HAP-1 (cell line): ENCODE measurements at regions not wholly inside any gene's neighbourhood (a gene's known extent, or its start where the extent isn't known, plus 50 kb on each side); places are given as distances from the start of the nearest gene placed in this dataset.
"Not testable (repeated sequence)": the region's sequence is repeated elsewhere in the genome, so short reads cannot be mapped to it uniquely, and the experiment has no call there.

ENCODE experiments used
- DNase-seq, 2 experiments: peaks; one replicate each; pipeline ENCODE4 v3.0.0-alpha.2; 2016 to 2020; ENCODE audit warnings: low spot score in 2 of 2
- H3K27me3 ChIP-seq: fragments of 250-450 bp; sonication (Bioruptor Pico); 2 replicates; pipeline ENCODE4 v1.5.1; 2020; ENCODE audit warnings: low read depth, mild to moderate bottlenecking, moderate library complexity
- H3K36me3 ChIP-seq: fragments of 250-450 bp; sonication (Bioruptor Pico); replicated peaks from 2 replicates; pipeline ENCODE4 v1.5.1; 2020; ENCODE audit warnings: mild to moderate bottlenecking
- H3K4me1 ChIP-seq: fragments of 250-450 bp; sonication (Bioruptor Pico); 2 replicates; pipeline ENCODE4 v1.5.1; 2020; ENCODE audit warnings: mild to moderate bottlenecking
- H3K4me3 ChIP-seq: fragments of 250-450 bp; sonication (Bioruptor Pico); 2 replicates; pipeline ENCODE4 v1.5.1; 2020; ENCODE audit warnings: mild to moderate bottlenecking, moderate library complexity
- H3K9me3 ChIP-seq: fragments of 250-450 bp; sonication (Bioruptor Pico); 2 replicates; pipeline ENCODE4 v1.5.1; 2020; ENCODE audit warnings: mild to moderate bottlenecking, moderate library complexity
- in situ Hi-C: fragments of 300-500 bp; cut with MboI; formaldehyde crosslinking; loops from 3 replicates; pipeline ENCODE4 v1.14.3; 2020; ENCODE audit warnings: low sequenced_read_pairs, inconsistent platforms, mixed read lengths

DNA sequence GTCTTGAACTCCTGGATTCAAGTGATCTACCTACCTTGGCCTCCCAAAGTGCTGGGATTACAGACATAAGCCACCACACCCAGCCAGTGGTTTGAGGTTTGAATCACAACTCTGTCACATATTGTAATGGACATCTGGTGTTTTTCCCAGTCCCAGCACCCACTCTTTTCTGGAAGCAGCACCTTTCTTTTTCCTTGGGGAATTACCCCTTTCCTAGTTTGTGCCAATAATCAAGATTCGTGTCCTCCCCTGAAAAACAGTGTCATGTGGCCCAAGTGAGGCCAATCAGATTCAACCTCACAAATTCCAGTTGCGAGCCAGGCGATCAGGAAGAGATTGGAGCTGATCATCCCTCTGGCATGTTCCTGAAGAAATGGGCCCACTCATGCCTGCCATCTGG is 71.7 kb upstream of the SGK1 start:
- DNase-seq, result no peak
- H3K9me3 ChIP-seq, result no peaks in the 10 kb centered on the region
- in situ Hi-C loops, result no loop called here

DNA sequence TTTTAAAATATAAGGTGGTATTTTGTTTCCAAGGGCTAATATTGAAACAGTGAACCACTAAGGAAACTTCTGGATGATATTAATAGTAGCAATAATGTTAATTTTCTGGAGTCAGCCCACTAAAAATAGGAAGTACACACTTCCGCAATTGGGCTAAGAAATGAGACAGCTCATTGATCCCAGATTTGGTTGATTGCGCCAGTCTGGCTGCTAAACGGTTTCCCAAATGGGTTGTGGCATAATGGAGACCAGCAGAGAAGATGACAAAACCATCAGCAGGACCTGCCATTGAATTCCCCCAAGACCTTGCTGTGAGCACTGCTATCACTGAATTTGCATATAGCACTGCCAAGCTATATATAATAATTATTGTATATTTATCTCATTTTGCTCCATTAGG is 71.2 kb upstream of the SGK1 start:
- Histone ChIP-seq H3K4me1 (peaks cover 9% of the 10 kb centered on the region), H3K9me3 (no peaks in the 10 kb centered on the region), H3K4me3 (no peak overlapping the region), H3K27me3 (no peaks in the 10 kb centered on the region), H3K36me3 (no peaks in the 10 kb centered on the region)
- DNase-seq, result no peak
- in situ Hi-C loops, result no loop called here

More for the DNA sequence above, 71.7 kb upstream of the SGK1 start:
- Histone ChIP-seq H3K27me3 (no peaks in the 10 kb centered on the region), H3K36me3 (no peaks in the 10 kb centered on the region), H3K4me1 (peaks cover 9% of the 10 kb centered on the region), H3K4me3 (no peak overlapping the region)

DNA sequence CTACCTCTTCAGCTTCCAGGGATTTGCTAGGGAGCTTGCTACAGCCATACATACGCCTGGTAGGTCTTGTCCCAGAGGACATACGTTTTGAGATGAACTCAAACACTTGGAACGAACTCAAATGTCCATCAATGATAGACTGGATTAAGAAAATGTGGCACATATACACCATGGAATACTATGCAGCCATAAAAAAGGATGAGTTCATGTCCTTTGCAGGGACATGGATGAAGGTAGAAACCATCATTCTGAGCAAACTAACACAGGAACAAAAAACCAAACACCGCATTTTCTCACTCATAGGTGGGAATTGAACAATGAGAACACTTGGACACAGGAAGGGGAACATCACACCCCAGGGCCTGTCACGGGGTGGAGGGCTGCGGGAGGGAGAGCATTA is 68.6 kb upstream of the SGK1 start:
- H3K4me1 ChIP-seq, H3K27me3 ChIP-seq, DNase-seq, in situ Hi-C loops, H3K36me3 ChIP-seq, H3K4me3 ChIP-seq, H3K9me3 ChIP-seq: not testable (repeated sequence)

DNA sequence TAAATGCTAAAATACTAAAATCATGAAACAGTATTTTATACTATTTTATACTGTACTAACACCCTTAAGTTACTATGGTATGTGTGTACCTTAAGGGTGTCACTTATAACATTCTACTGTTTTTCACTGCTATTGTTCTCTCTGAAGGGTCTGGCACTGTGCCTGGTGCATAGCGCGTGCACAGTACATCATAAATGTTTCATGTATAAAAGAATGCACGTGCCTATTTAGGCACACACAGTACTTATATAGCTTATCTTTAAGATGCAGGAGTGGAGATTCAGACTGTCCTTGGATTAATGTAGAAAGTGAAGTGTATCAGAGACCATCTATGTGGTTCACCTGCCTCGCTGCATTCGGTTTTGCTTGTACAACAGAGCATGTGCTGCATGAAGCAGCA is 64.0 kb upstream of the SGK1 start:
- DNase-seq, result peak; percentile 16 to 48
- H3K4me1 ChIP-seq, result peaks cover 8% of the 10 kb centered on the region; the same call in 1 of the 2 replicates
- H3K4me3 ChIP-seq, result no peak overlapping the region
- no peaks in the 10 kb centered on the region for H3K9me3 ChIP-seq
- in situ Hi-C loops, result no loop called here
- H3K27me3 ChIP-seq, result no peaks in the 10 kb centered on the region
- no peaks in the 10 kb centered on the region for H3K36me3 ChIP-seq

DNA sequence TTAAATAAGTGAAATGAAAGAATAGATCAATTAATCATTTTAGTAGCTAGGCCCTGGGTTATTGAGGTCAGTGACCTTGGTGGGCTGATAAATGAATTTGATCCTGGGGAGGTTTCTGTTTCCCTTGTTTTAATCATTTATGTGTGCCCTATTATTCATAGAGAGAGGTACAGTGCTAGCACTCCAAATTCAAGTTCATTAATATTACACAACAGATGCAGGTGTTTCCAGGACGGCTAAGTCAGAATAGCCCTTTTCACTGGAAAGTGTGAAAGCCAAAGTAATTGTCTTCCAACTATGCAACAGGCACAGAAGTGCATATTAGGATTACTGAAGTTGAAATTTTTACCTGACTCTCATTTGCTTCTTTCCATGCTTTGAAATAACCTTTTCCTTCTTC is 61.7 kb upstream of the SGK1 start:
- H3K9me3 ChIP-seq, result no peaks in the 10 kb centered on the region
- no peak for DNase-seq
- in situ Hi-C loops, result no loop called here

DNA sequence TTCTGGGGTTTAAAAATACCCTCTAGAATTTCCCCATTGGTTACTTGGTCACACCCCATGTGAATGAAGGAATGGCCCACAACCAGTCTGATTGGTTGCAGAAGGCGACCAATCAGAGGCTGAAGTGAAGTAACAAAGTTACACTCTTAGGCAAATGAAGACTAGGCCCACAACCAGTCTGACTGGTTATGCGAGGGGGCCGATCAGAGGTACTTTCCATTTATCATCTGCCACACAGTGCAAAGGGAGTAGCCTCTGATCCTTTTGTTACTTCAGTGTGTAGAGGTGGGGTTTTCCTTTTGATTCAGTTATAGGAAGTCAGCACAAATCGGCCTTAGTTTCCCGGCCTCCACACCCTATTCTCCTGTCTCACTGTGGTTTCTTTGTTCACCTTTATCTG is 61.2 kb upstream of the SGK1 start:
- in situ Hi-C loops, result no loop called here
- H3K9me3 ChIP-seq, result no peaks in the 10 kb centered on the region
- H3K36me3 ChIP-seq, result no peaks in the 10 kb centered on the region
- no peak overlapping the region for H3K4me3 ChIP-seq
- H3K27me3 ChIP-seq, result no peaks in the 10 kb centered on the region
- H3K4me1 ChIP-seq, result peaks cover 8% of the 10 kb centered on the region; the same call in 1 of the 2 replicates
- DNase-seq, result peak in 1 of 2 experiments; percentile 16

More for the DNA sequence above, 61.7 kb upstream of the SGK1 start:
- Histone ChIP-seq H3K27me3 (no peaks in the 10 kb centered on the region), H3K4me3 (no peak overlapping the region), H3K36me3 (no peaks in the 10 kb centered on the region), H3K4me1 (peaks cover 8% of the 10 kb centered on the region; the same call in 1 of the 2 replicates)

DNA sequence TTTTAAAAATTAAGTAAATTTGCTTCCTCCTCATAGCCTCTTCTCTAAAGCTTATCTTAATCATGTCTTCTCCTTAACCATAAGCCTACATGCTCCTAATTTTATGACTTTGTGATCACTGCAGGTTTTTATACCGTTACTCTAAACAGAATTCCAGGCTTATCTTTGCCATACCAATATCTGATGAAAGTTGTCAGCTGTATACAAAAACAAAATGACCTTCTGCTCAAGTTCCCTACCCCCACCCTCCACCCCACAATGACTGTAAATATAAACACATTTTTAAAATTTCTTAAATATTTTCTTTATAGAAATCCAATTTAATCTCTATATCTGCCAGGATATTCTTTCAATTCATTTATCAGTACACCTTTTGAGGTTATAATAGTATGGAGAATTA is 60.5 kb upstream of the SGK1 start:
- Histone ChIP-seq H3K4me3 (no peak overlapping the region), H3K36me3 (no peaks in the 10 kb centered on the region), H3K27me3 (no peaks in the 10 kb centered on the region), H3K4me1 (peaks cover 8% of the 10 kb centered on the region; the same call in 1 of the 2 replicates), H3K9me3 (no peaks in the 10 kb centered on the region)
- no peak for DNase-seq
- in situ Hi-C loops, result no loop called here

DNA sequence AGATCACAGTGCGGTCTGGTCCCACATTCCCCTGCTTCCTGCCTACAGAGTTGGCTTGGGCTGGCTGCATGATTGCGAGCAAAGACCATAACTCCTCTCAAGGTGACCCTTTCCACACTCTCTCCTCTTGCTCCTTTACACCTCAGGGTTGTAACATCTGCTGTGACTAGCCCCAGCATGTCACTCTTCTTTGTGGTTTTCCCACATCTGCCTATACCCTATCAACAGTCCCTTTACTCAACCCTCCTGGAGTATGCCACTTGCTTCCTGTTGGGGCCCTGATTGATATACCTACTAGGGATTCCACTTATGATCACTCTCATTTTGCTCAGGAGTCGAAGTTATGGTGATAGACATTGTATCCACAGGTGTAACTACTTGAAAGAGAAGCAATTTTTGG is 58.9 kb upstream of the SGK1 start:
- no peak for DNase-seq
- Histone ChIP-seq H3K36me3 (no peaks in the 10 kb centered on the region), H3K27me3 (no peaks in the 10 kb centered on the region), H3K4me1 (peaks cover 8% of the 10 kb centered on the region; the same call in 1 of the 2 replicates), H3K4me3 (no peak overlapping the region), H3K9me3 (no peaks in the 10 kb centered on the region)
- in situ Hi-C loops, result no loop called here

DNA sequence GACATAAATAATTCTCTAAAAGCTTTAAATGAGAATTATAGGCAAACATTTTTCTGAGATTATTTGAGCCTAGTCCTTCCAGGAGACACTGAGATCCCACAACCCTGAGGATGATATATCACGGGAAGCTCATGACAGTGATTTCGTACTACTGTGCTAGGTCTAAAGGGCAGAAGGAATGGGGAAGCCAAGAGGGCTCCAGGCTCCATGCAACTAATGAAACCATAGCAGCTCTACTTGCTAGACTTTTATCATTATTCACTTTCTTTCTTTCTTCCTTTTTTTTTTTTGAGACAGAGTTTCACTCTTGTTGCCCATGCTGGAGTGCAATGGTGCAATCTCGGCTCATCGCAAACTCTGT is 57.3 kb upstream of the SGK1 start:
- Histone ChIP-seq H3K4me3 (no peak overlapping the region), H3K9me3 (no peaks in the 10 kb centered on the region), H3K27me3 (no peaks in the 10 kb centered on the region), H3K4me1 (peaks cover 8% of the 10 kb centered on the region; the same call in 1 of the 2 replicates), H3K36me3 (no peaks in the 10 kb centered on the region)
- in situ Hi-C loops, result no loop called here
- DNase-seq, result no peak

DNA sequence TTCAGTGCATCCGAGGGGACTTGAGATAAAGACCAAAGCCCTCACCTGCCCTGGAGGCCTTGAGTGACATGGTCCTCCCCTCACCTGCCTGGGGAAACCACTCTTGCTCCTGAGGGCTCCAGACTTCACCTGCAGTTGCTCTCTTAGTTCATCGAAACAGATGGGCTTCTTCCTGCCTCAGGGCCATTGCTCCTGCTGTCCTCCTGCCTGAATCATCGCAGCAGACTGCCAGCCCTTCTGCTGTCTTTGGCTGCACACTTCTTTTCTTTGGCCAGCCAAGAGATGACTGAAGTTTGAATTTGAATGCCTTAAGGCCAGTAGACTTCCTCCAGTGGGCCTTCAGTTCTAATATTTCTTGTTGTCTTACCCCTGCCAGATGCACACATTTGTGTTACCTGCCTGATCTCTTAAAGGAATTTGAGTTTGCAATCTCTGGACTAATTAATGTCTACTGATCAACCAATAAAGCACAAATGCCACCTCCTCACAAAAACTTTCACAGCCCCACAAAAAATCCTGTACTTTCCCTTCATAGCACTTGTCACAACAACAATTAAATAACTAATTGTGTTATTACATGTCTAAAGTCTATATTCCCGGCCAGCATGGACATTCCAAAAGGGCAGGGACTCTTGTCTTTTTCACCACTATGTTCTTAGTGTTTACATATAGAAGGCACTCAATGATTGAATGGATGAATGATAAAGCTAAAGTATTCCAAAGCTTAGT is 56.7 kb upstream of the SGK1 start:
- DNase-seq, result no peak
- Histone ChIP-seq H3K27me3 (no peaks in the 10 kb centered on the region), H3K4me1 (peaks cover 8% of the 10 kb centered on the region; the same call in 1 of the 2 replicates), H3K9me3 (no peaks in the 10 kb centered on the region), H3K36me3 (no peaks in the 10 kb centered on the region), H3K4me3 (no peak overlapping the region)
- in situ Hi-C loops, result no loop called here

DNA sequence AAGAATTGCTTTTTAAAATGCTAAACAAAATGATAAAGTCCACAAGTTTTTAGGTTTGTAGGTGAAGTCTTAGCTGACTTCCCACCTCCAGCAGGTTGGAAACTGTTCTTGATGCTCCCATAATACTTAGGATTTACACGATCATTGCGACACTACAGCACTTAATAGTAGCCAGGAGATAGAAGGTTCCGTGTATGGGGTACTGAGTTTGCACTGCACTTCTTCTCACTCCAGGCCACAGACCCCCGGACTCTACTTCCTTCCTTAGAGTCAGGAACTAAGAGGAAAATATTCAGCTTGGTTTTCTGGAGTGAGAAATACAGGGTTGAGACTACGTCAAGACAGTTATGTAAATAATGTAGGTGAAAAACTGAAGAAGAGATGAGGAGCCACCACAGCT is 56.1 kb upstream of the SGK1 start:
- Histone ChIP-seq H3K27me3 (no peaks in the 10 kb centered on the region), H3K36me3 (no peaks in the 10 kb centered on the region), H3K9me3 (no peaks in the 10 kb centered on the region), H3K4me3 (no peak overlapping the region), H3K4me1 (peaks cover 4% of the 10 kb centered on the region; the same call in 1 of the 2 replicates)
- in situ Hi-C loops, result no loop called here
- no peak for DNase-seq

DNA sequence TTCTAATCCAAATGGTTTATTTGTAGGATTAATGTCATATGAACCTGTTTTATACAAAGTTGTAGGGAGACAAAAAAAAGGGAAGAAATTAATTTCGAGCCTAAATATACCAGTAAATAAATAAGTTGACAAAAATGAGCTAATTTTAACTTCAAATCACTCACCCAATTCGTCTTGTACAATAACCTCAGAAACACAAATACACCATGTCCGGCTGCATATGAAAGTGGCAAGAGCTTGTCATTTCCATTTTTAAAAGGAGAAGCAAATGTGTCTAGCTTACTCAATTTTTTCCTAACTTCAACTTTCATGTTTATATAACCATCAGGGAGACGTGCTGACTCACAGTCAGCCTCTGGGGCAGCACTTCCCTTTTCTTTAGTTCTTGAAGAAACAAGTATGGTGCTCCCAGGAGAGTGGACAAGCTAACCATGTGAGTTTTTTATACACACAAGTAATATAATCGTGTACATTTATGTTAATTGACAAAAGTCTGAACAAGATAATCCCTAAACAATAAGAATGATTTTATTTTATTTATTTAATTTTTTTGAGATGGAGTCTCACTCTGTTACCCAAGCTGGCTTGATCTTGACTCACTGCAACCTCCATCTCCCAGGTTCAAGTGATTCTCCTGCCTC is 55.5 kb upstream of the SGK1 start:
- no peaks in the 10 kb centered on the region for H3K4me1 ChIP-seq
- H3K9me3 ChIP-seq, result no peaks in the 10 kb centered on the region
- no peak overlapping the region for H3K4me3 ChIP-seq
- H3K36me3 ChIP-seq, result no peaks in the 10 kb centered on the region
- in situ Hi-C loops, result no loop called here
- no peaks in the 10 kb centered on the region for H3K27me3 ChIP-seq
- DNase-seq, result no peak

DNA sequence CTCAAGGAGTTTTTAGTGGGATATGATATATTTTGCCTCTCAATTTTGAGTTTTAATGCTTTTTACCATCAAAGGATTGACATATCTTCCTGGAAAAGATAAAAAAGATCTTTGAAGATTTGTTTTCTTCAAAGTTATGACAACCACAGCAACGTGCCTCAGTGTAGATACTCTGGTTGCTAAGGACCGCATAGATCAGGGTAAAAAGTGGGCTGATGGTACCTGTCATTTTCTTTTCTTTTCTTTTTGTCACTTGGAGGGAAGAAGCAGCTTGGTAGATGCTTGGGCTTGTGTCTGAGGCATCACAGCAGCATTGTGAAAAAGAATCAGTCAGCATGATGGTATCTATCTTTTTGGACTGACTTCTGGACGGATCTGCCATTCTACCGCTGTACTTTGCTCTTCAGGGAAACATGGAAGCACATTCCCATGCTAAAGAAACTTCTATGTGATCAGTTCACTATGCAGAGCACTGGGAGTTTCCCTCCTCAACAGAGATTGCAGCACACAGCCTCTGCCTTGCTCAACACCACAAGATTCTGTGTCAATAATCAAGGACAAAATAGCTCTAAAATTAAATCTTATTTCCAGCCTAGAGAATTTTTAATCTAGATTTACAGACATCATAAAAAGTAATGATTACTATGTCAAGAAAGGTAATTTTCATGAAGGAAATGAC is 54.8 kb upstream of the SGK1 start:
- H3K27me3 ChIP-seq, result no peaks in the 10 kb centered on the region
- DNase-seq, result no peak
- no peaks in the 10 kb centered on the region for H3K36me3 ChIP-seq
- H3K4me1 ChIP-seq, result no peaks in the 10 kb centered on the region
- in situ Hi-C loops, result no loop called here
- H3K9me3 ChIP-seq, result no peaks in the 10 kb centered on the region
- H3K4me3 ChIP-seq, result no peak overlapping the region

DNA sequence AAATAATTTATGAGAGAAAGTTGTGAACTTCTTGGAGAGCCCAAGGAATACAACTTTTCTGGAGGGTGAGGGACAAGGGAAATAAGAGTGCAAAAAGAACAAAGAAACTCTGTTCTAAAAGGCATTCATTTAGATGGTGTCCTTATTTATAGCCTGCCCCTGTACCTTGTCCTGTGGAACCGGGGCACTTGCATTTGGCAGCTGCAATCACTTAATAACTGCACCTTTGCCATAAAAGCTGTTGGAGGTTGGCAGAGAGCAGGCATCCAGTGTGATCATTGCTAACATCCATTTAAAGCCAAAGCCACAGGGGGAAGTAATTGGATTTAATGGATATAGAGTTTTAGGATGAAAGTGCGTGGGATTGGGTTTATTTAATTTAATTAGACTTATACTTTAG is 50.8 kb upstream of the SGK1 start:
- H3K9me3 ChIP-seq, result no peaks in the 10 kb centered on the region
- no peaks in the 10 kb centered on the region for H3K27me3 ChIP-seq
- H3K36me3 ChIP-seq, result no peaks in the 10 kb centered on the region
- DNase-seq, result no peak
- no peaks in the 10 kb centered on the region for H3K4me1 ChIP-seq
- in situ Hi-C loops, result no loop called here
- H3K4me3 ChIP-seq, result no peak overlapping the region
